H9 (cell line): ENCODE measurements at regions not wholly inside any gene's neighbourhood (a gene's known extent, or its start where the extent isn't known, plus 50 kb on each side); places are given as distances from the start of the nearest gene placed in this dataset.

Experiments used
- DNase-seq: peaks from one replicate; pipeline ENCODE4 v3.0.0-alpha.2; 2017
- H2AFZ ChIP-seq: one replicate; pipeline ENCODE4 v1.6.1; 2013; ENCODE audit warnings: mild to moderate bottlenecking, low read length, control low read depth, moderate library complexity
- H2AK5ac ChIP-seq: 2 replicates; pipeline ENCODE4 v1.6.1; 2013; ENCODE audit warnings: low read length, control low read depth, mixed read lengths; ENCODE audit not compliant: insufficient read length
- H2BK120ac ChIP-seq: one replicate; pipeline ENCODE4 v1.6.1; 2013; ENCODE audit warnings: low read depth, mild to moderate bottlenecking, low read length, control low read depth, inconsistent platforms; ENCODE audit not compliant: poor library complexity, severe bottlenecking
- H2BK12ac ChIP-seq: 2 replicates; pipeline ENCODE4 v1.6.1; 2013; ENCODE audit warnings: low read length, control low read depth, mixed read lengths, low read depth; ENCODE audit not compliant: insufficient read length
- H2BK15ac ChIP-seq: 2 replicates; pipeline ENCODE4 v1.6.1; 2013; ENCODE audit warnings: low read depth, low read length, control low read depth
- H2BK20ac ChIP-seq: one replicate; pipeline ENCODE4 v1.6.1; 2013; ENCODE audit warnings: low read depth, mild to moderate bottlenecking, low read length, control low read depth, inconsistent platforms; ENCODE audit not compliant: poor library complexity, severe bottlenecking
- H2BK5ac ChIP-seq: 2 replicates; pipeline ENCODE4 v1.6.1; 2013; ENCODE audit warnings: low read length, control low read depth, mixed read lengths; ENCODE audit not compliant: insufficient read length
- H3K14ac ChIP-seq: 2 replicates; pipeline ENCODE4 v1.6.1; 2013; ENCODE audit warnings: low read length, control low read depth; ENCODE audit not compliant: insufficient read depth
- H3K18ac ChIP-seq: 2 replicates; pipeline ENCODE4 v1.6.1; 2013; ENCODE audit warnings: low read depth, mild to moderate bottlenecking, mixed read lengths, low read length, control low read depth; ENCODE audit not compliant: insufficient read length
- H3K23ac ChIP-seq: 2 replicates; pipeline ENCODE4 v1.6.1; 2013; ENCODE audit warnings: low read length, control low read depth, mixed read lengths, low read depth; ENCODE audit not compliant: insufficient read length
- H3K23me2 ChIP-seq: 2 replicates; pipeline ENCODE4 v1.6.1; 2013; ENCODE audit warnings: low read depth, mild to moderate bottlenecking, mixed read lengths, low read length, control low read depth; ENCODE audit not compliant: insufficient read length, poor library complexity, severe bottlenecking
- H3K27ac ChIP-seq: 2 replicates; pipeline ENCODE4 v1.5.1; 2013; ENCODE audit warnings: low read length, control low read depth, mixed read lengths, low read depth; ENCODE audit not compliant: insufficient read length
- H3K27me3 ChIP-seq: 2 replicates; pipeline ENCODE4 v1.6.1; 2013; ENCODE audit warnings: low read length, control low read depth, inconsistent platforms; ENCODE audit not compliant: insufficient read depth
- H3K4ac ChIP-seq: 2 replicates; pipeline ENCODE4 v1.6.1; 2013; ENCODE audit warnings: low read depth, mild to moderate bottlenecking, control low read depth, inconsistent platforms, low read length, moderate library complexity
- H3K4me1 ChIP-seq: 2 replicates; pipeline ENCODE4 v1.6.1; 2013; ENCODE audit warnings: low read length, control low read depth, inconsistent platforms; ENCODE audit not compliant: insufficient read depth
- H3K4me2 ChIP-seq: 2 replicates; pipeline ENCODE4 v1.6.1; 2013; ENCODE audit warnings: low read length, control low read depth, mixed read lengths; ENCODE audit not compliant: insufficient read length, insufficient read depth
- H3K56ac ChIP-seq: 2 replicates; pipeline ENCODE4 v1.6.1; 2013; ENCODE audit warnings: low read depth, mild to moderate bottlenecking, mixed read lengths, low read length, control low read depth; ENCODE audit not compliant: insufficient read length
- H3K79me1 ChIP-seq: 2 replicates; pipeline ENCODE4 v1.6.1; 2013; ENCODE audit warnings: low read depth, mild to moderate bottlenecking, moderate library complexity, low read length, control low read depth, inconsistent platforms; ENCODE audit not compliant: insufficient read depth, poor library complexity, severe bottlenecking
- H3K79me2 ChIP-seq: 2 replicates; pipeline ENCODE4 v1.6.1; 2013; ENCODE audit warnings: low read length, control low read depth, inconsistent platforms; ENCODE audit not compliant: insufficient read depth
- H3K9ac ChIP-seq: 2 replicates; pipeline ENCODE4 v1.6.1; 2013; ENCODE audit warnings: low read length, control low read depth, mixed read lengths; ENCODE audit not compliant: insufficient read length; ENCODE audit errors: extremely low read depth
- H3K9me3 ChIP-seq: one replicate; pipeline ENCODE4 v1.6.1; 2013; ENCODE audit warnings: low read depth, low read length, inconsistent platforms; ENCODE audit not compliant: control insufficient read depth
- H3T11ph ChIP-seq: one replicate; pipeline ENCODE4 v1.6.1; 2013; ENCODE audit warnings: mild to moderate bottlenecking, low read length, control low read depth, inconsistent platforms
- H4K20me1 ChIP-seq: one replicate; pipeline ENCODE4 v1.6.1; 2013; ENCODE audit not compliant: control insufficient read depth, insufficient read length, insufficient read depth
- H4K5ac ChIP-seq: 2 replicates; pipeline ENCODE4 v1.6.1; 2013; ENCODE audit warnings: low read depth, mild to moderate bottlenecking, mixed read lengths, low read length, control low read depth; ENCODE audit not compliant: insufficient read length
- H4K8ac ChIP-seq: replicated peaks from 2 replicates; pipeline ENCODE4 v1.6.1; 2013; ENCODE audit warnings: low read length, control low read depth, mixed read lengths, low read depth; ENCODE audit not compliant: insufficient read length
- H4K91ac ChIP-seq: 2 replicates; pipeline ENCODE4 v1.6.1; 2013; ENCODE audit warnings: low read depth, mild to moderate bottlenecking, moderate library complexity, mixed read lengths, low read length, control low read depth; ENCODE audit not compliant: insufficient read length
- H3K27ac Mint-ChIP-seq, 3 experiments: 2 replicates in 2 of 3; 3 replicates in 1 of 3; pipeline ENCODE4 v1.8.0; 2020 to 2021; ENCODE audit warnings: mixed read lengths in 3 of 3, mild to moderate bottlenecking in 1 of 3, moderate library complexity in 1 of 3
- H3K27me3 Mint-ChIP-seq: 2 replicates; pipeline ENCODE4 v1.8.0; 2021; ENCODE audit warnings: low read depth, mild to moderate bottlenecking, moderate library complexity, mixed read lengths
- H3K36me3 Mint-ChIP-seq, 3 experiments: 2 replicates in 2 of 3; 3 replicates in 1 of 3; pipeline ENCODE4 v1.8.0; 2020 to 2021; ENCODE audit warnings: low read depth in 3 of 3, mixed read lengths in 3 of 3; ENCODE audit not compliant: insufficient read depth in 1 of 3
- H3K4me1 Mint-ChIP-seq, 2 experiments: 2 replicates each; pipeline ENCODE4 v1.8.0; 2020; ENCODE audit warnings: mixed read lengths in 2 of 2
- H3K4me3 Mint-ChIP-seq, 2 experiments: 2 replicates in 1 of 2; 3 replicates in 1 of 2; pipeline ENCODE4 v1.8.0; 2020 to 2021; ENCODE audit warnings: mild to moderate bottlenecking in 2 of 2, mixed read lengths in 2 of 2, moderate library complexity in 1 of 2
- H3K9me3 Mint-ChIP-seq, 2 experiments: 2 replicates in 1 of 2; 3 replicates in 1 of 2; pipeline ENCODE4 v1.8.0; 2020; ENCODE audit warnings: mild to moderate bottlenecking in 2 of 2, mixed read lengths in 2 of 2, moderate library complexity in 1 of 2
- CTCF ChIP-seq: fragments of 200-600 bp; sonication (generic); conservative IDR thresholded peaks from 3 replicates; pipeline ENCODE4 v1.8.0; 2021; ENCODE audit warnings: antibody characterized with exemption, mild to moderate bottlenecking
- WGBS: extraction: QIAGEN DNeasy Blood & Tissue Kit; methylation state at CpG from one replicate; pipeline ENCODE4 v1.1.7; 2013; ENCODE audit warnings: missing lambda C conversion rate, low lambda C conversion rate, mixed read lengths; ENCODE audit not compliant: insufficient read length; ENCODE audit errors: extremely low coverage; 5-methylcytosine and 5-hydroxymethylcytosine counted together

GRCh38 chr4:138907174-138907573 lies 108.4 kb upstream of the NOCT start:
- Histone ChIP-seq H4K5ac (no peak overlapping the region), H3T11ph (no peak overlapping the region), H2BK5ac (no peak overlapping the region), H4K91ac (no peak overlapping the region), H3K9ac (no peak overlapping the region), H2BK120ac (no peak overlapping the region), H2AK5ac (no peak overlapping the region), H3K9me3 (no peaks in the 10 kb centered on the region), H3K79me1 (no peaks in the 10 kb centered on the region), H3K27ac (no peak overlapping the region), H2BK12ac (no peak overlapping the region), H3K4ac (no peak overlapping the region), H3K23ac (no peak overlapping the region), H3K4me2 (no peak overlapping the region), H4K20me1 (no peaks in the 10 kb centered on the region), H3K23me2 (no peaks in the 10 kb centered on the region), H3K14ac (no peak overlapping the region), H3K18ac (no peak overlapping the region), H3K27me3 (no peaks in the 10 kb centered on the region), H2BK20ac (no peak overlapping the region), H3K79me2 (no peaks in the 10 kb centered on the region), H2AFZ (no peak overlapping the region), H3K4me1 (peaks cover 6% of the 10 kb centered on the region), H2BK15ac (no peak overlapping the region), H3K56ac (no peak overlapping the region), H4K8ac (no peak overlapping the region)
- Mint-ChIP-seq H3K36me3 (peaks cover 3 to 8% (median 3%) of the 10 kb centered on the region in 3 experiments; a peak in 4 of 7 replicates), H3K27me3 (no peaks in the 10 kb centered on the region; the same call in none of the 2 replicates), H3K4me1 (peaks cover 18 to 20% of the 10 kb centered on the region in 2 experiments), H3K9me3 (peaks cover 3 to 9% of the 10 kb centered on the region in 2 experiments; a peak in 4 of 5 replicates), H3K4me3 (no peak overlapping the region), H3K27ac (no peak overlapping the region)
- TF ChIP-seq CTCF = no peak
- DNase-seq = no peak
- WGBS = no CpG with 5 or more reads among the region's 5 CpGs
